ENCODE measurements at regions not wholly inside any gene's neighbourhood (a gene's known extent, or its start where the extent isn't known, plus 50 kb on each side); places are given as distances from the start of the nearest gene placed in this dataset.

DNA sequence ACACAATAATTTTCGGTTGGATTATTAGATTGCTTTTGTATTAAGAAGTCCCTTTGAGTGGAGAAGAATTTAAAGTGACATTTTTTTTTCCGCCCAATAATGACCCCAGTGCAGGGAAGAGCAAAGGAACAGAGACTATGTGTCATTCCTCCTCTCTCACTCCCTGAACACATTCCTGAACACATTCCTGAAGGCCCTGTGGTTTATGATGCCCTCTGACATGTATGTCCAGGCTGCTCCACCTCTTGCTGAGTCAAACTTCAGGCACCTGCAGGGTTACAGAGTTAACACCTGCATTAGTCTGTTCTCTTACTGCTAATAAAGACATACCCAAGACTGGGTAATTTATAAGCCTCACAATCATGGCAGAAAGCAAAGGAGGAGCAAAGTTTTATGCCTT, 704.0 kb upstream of the LRRN3 start:
- TF ChIP-seq, protein P1, sequence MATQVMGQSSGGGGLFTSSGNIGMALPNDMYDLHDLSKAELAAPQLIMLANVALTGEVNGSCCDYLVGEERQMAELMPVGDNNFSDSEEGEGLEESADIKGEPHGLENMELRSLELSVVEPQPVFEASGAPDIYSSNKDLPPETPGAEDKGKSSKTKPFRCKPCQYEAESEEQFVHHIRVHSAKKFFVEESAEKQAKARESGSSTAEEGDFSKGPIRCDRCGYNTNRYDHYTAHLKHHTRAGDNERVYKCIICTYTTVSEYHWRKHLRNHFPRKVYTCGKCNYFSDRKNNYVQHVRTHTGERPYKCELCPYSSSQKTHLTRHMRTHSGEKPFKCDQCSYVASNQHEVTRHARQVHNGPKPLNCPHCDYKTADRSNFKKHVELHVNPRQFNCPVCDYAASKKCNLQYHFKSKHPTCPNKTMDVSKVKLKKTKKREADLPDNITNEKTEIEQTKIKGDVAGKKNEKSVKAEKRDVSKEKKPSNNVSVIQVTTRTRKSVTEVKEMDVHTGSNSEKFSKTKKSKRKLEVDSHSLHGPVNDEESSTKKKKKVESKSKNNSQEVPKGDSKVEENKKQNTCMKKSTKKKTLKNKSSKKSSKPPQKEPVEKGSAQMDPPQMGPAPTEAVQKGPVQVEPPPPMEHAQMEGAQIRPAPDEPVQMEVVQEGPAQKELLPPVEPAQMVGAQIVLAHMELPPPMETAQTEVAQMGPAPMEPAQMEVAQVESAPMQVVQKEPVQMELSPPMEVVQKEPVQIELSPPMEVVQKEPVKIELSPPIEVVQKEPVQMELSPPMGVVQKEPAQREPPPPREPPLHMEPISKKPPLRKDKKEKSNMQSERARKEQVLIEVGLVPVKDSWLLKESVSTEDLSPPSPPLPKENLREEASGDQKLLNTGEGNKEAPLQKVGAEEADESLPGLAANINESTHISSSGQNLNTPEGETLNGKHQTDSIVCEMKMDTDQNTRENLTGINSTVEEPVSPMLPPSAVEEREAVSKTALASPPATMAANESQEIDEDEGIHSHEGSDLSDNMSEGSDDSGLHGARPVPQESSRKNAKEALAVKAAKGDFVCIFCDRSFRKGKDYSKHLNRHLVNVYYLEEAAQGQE (IDR thresholded peaks at IDR 0.05; ENCODE audit: insufficient replicate concordance, low read depth), result no peak
- no peak for TF ChIP-seq GABPA (IDR thresholded peaks at IDR 0.05; ENCODE audit: low read depth)
- TF ChIP-seq SPI1 (IDR thresholded peaks at IDR 0.05; ENCODE audit: borderline replicate concordance, low read depth), result no peak
- TF ChIP-seq POLR2AphosphoS5 (IDR thresholded peaks at IDR 0.05; ENCODE audit: low read depth), result no peak
- TF ChIP-seq, protein P2, sequence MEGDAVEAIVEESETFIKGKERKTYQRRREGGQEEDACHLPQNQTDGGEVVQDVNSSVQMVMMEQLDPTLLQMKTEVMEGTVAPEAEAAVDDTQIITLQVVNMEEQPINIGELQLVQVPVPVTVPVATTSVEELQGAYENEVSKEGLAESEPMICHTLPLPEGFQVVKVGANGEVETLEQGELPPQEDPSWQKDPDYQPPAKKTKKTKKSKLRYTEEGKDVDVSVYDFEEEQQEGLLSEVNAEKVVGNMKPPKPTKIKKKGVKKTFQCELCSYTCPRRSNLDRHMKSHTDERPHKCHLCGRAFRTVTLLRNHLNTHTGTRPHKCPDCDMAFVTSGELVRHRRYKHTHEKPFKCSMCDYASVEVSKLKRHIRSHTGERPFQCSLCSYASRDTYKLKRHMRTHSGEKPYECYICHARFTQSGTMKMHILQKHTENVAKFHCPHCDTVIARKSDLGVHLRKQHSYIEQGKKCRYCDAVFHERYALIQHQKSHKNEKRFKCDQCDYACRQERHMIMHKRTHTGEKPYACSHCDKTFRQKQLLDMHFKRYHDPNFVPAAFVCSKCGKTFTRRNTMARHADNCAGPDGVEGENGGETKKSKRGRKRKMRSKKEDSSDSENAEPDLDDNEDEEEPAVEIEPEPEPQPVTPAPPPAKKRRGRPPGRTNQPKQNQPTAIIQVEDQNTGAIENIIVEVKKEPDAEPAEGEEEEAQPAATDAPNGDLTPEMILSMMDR (IDR thresholded peaks at IDR 0.05; ENCODE audit: insufficient read depth, low read length), result no peak
- Histone ChIP-seq H3K27me3 (ENCODE audit: insufficient read depth, poor library complexity, severe bottlenecking) (no peaks in the 10 kb centered on the region), H3K27ac (replicated peaks) (no peak overlapping the region), H3K4me3 (replicated peaks; ENCODE audit: insufficient read depth, low read length) (no peak overlapping the region)
- no peak for DNase-seq (ENCODE audit: low read depth in 1 of 2, low spot score in 1 of 2)

DNA sequence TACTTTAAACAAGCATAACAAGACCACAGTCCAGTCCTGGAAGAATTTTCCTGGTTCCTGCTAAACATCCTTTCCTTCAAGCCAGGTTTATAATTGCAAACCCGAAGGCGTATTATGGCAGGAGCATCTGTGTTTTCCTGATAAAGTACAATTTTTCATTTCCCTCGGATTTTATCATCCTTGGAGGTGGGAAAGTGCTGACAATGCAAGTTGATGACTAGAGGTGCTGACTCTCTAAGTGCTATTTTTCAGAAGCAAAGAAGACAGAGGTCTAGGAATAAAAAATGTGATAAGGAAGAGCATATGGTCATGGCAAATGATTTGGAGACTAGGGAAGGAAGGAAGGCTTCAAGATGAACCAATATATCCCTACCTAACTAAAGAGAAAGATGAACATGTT, 703.2 kb upstream of the LRRN3 start:
- no peak overlapping the region for H3K4me3 ChIP-seq (replicated peaks; ENCODE audit: insufficient read depth, low read length)
- no peaks in the 10 kb centered on the region for H3K27me3 ChIP-seq (ENCODE audit: insufficient read depth, poor library complexity, severe bottlenecking)
- no peak overlapping the region for H3K27ac ChIP-seq (replicated peaks)
- no peak for DNase-seq (ENCODE audit: low read depth in 1 of 2, low spot score in 1 of 2)
- TF ChIP-seq POLR2AphosphoS5 (IDR thresholded peaks at IDR 0.05; ENCODE audit: low read depth), result no peak
- TF ChIP-seq, protein P1 (IDR thresholded peaks at IDR 0.05; ENCODE audit: insufficient replicate concordance, low read depth), result no peak
- TF ChIP-seq, protein P2 (IDR thresholded peaks at IDR 0.05; ENCODE audit: insufficient read depth, low read length), result no peak
- TF ChIP-seq SPI1 (IDR thresholded peaks at IDR 0.05; ENCODE audit: borderline replicate concordance, low read depth), result no peak
- no peak for TF ChIP-seq GABPA (IDR thresholded peaks at IDR 0.05; ENCODE audit: low read depth)

DNA sequence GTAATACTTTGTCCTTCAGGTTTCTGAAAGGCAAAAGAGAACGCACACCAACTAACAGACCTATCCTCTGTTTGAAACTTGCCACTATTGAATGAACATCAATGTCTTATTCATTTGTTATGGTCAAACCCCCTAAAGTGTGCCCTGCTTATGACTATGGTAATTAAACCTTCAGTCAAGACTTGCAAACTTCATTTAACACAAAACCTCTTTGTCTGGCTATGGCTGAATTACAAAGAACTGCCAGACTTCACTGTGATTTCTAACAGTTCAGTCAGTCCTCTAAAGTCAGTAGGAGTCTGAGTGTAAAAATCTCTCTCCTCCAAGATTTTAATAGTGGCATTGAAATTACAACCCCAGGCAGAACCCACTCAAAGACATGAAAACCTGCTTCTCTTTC, 702.5 kb upstream of the LRRN3 start:
- H3K4me3 ChIP-seq (replicated peaks; ENCODE audit: insufficient read depth, low read length), result no peak overlapping the region
- H3K27me3 ChIP-seq (ENCODE audit: insufficient read depth, poor library complexity, severe bottlenecking), result no peaks in the 10 kb centered on the region
- no peak overlapping the region for H3K27ac ChIP-seq (replicated peaks)
- TF ChIP-seq, protein P2 (IDR thresholded peaks at IDR 0.05; ENCODE audit: insufficient read depth, low read length), result no peak
- TF ChIP-seq, protein P1 (IDR thresholded peaks at IDR 0.05; ENCODE audit: insufficient replicate concordance, low read depth), result no peak
- no peak for TF ChIP-seq POLR2AphosphoS5 (IDR thresholded peaks at IDR 0.05; ENCODE audit: low read depth)
- no peak for TF ChIP-seq SPI1 (IDR thresholded peaks at IDR 0.05; ENCODE audit: borderline replicate concordance, low read depth)
- no peak for TF ChIP-seq GABPA (IDR thresholded peaks at IDR 0.05; ENCODE audit: low read depth)
- no peak for DNase-seq (ENCODE audit: low read depth in 1 of 2, low spot score in 1 of 2)

All from HL-60 (cell line).